Keratinocyte (primary cell): ENCODE measurements at regions not wholly inside any gene's neighbourhood (a gene's known extent, or its start where the extent isn't known, plus 50 kb on each side); places are given as distances from the start of the nearest gene placed in this dataset.

ENCODE experiments used
- DNase-seq: peaks from one replicate; pipeline ENCODE4 v3.0.0-alpha.2; 2011; ENCODE audit warnings: low read depth, missing footprints, low spot score
- FAIRE-seq: peaks from 2 replicates; lab custom pipeline; 2011; peaks lifted over from hg19 to GRCh38; lab: Jason Lieb, UNC
- H2AFZ ChIP-seq: 2 replicates; pipeline ENCODE4 v1.6.0; 2012; ENCODE audit warnings: low read length, control low read depth, inconsistent platforms; ENCODE audit not compliant: control insufficient read depth
- H3K27ac ChIP-seq: 2 replicates; pipeline ENCODE4 v1.5.1; 2011; ENCODE audit warnings: low read length; ENCODE audit not compliant: control insufficient read depth, insufficient read depth
- H3K27me3 ChIP-seq: 3 replicates; pipeline ENCODE4 v1.6.0; 2011; ENCODE audit warnings: low read length; ENCODE audit not compliant: control insufficient read depth, insufficient read depth; ENCODE audit errors: extremely low read depth
- H3K36me3 ChIP-seq, 2 experiments: 2 replicates in 1 of 2; 3 replicates in 1 of 2; pipeline ENCODE4 v1.5.1; 2011; ENCODE audit warnings: low read length in 2 of 2, mild to moderate bottlenecking in 1 of 2; ENCODE audit not compliant: control insufficient read depth in 2 of 2, insufficient read depth in 2 of 2; ENCODE audit errors: extremely low read depth in 1 of 2
- H3K4me1 ChIP-seq: 3 replicates; pipeline ENCODE4 v1.5.1; 2011; ENCODE audit warnings: low read length; ENCODE audit not compliant: control insufficient read depth, insufficient read depth; ENCODE audit errors: extremely low read depth
- H3K4me2 ChIP-seq: 3 replicates; pipeline ENCODE4 v1.6.0; 2011; ENCODE audit warnings: low read depth, low read length; ENCODE audit not compliant: control insufficient read depth, insufficient read depth; ENCODE audit errors: extremely low read depth
- H3K4me3 ChIP-seq, 3 experiments: fragments of 200-600 bp in 1 of 3; sonication (generic) in 1 of 3; 2 replicates in 2 of 3; 3 replicates in 1 of 3; pipeline ENCODE4 v1.5.1; 2011 to 2016; ENCODE audit warnings: low read length in 3 of 3, mild to moderate bottlenecking in 3 of 3, control low read depth in 2 of 3, inconsistent platforms in 1 of 3, low read depth in 1 of 3, mixed read lengths in 1 of 3, mixed run types in 1 of 3, moderate library complexity in 1 of 3; ENCODE audit not compliant: control insufficient read depth in 2 of 3, insufficient read depth in 2 of 3; ENCODE audit errors: extremely low read depth in 1 of 3
- H3K79me2 ChIP-seq: 2 replicates; pipeline ENCODE4 v1.6.0; 2012; ENCODE audit warnings: low read length; ENCODE audit not compliant: control insufficient read depth, insufficient read depth
- H3K9ac ChIP-seq: 3 replicates; pipeline ENCODE4 v1.6.0; 2011; ENCODE audit warnings: low read length; ENCODE audit not compliant: control insufficient read depth, insufficient read depth; ENCODE audit errors: extremely low read depth
- H3K9me1 ChIP-seq: 3 replicates; pipeline ENCODE4 v1.6.0; 2011; ENCODE audit warnings: low read length; ENCODE audit not compliant: control insufficient read depth, insufficient read depth; ENCODE audit errors: extremely low read depth
- H3K9me3 ChIP-seq: 2 replicates; pipeline ENCODE4 v1.5.1; 2012; ENCODE audit warnings: low read depth, low read length; ENCODE audit not compliant: control insufficient read depth
- H4K20me1 ChIP-seq: 3 replicates; pipeline ENCODE4 v1.6.0; 2011; ENCODE audit warnings: low read length; ENCODE audit not compliant: control insufficient read depth, insufficient read depth; ENCODE audit errors: extremely low read depth
- CTCF ChIP-seq, 3 experiments: IDR thresholded peaks in 1 of 3; conservative IDR thresholded peaks in 1 of 3; optimal IDR thresholded peaks in 1 of 3; 2 replicates in 2 of 3; 3 replicates in 1 of 3; pipeline versions ENCODE3 to v1.5.1; 2011; ENCODE audit warnings: low read length in 3 of 3, mild to moderate bottlenecking in 3 of 3, moderate library complexity in 2 of 3, control low read depth in 1 of 3, inconsistent platforms in 1 of 3; ENCODE audit not compliant: insufficient read depth in 2 of 3; ENCODE audit errors: extremely low read depth in 1 of 3
- EZH2 ChIP-seq: IDR thresholded peaks from one replicate; pipeline ENCODE4 v1.6.1; 2012; ENCODE audit warnings: inconsistent platforms, mild to moderate bottlenecking, low read length, moderate library complexity
- dilution Hi-C: fragments of 300-500 bp; cut with MboI; formaldehyde crosslinking; loops from one replicate; pipeline ENCODE4 v1.7.0; 2020; ENCODE audit warnings: low sequenced_read_pairs; ENCODE audit not compliant: extremely low pct_ligation_motif_present

GRCh38 chr4:114512595-114513295 is 85.9 kb upstream of the UGT8 start:
- no peaks in the 10 kb centered on the region for H3K9me3 ChIP-seq
- DNase-seq, result peak; percentile 19
- H3K4me2 ChIP-seq, result no peak overlapping the region

GRCh38 chr4:114519368-114519767 is 79.2 kb upstream of the UGT8 start:
- Histone ChIP-seq H3K9me1 (no peaks in the 10 kb centered on the region), H2AFZ (no peak overlapping the region), H3K79me2 (no peaks in the 10 kb centered on the region), H3K27ac (no peak overlapping the region), H3K27me3 (no peaks in the 10 kb centered on the region), H3K9ac (no peak overlapping the region), H3K36me3 (no peaks in the 10 kb centered on the region), H4K20me1 (no peaks in the 10 kb centered on the region), H3K4me3 (no peak overlapping the region), H3K4me2 (no peak overlapping the region), H3K4me1 (no peaks in the 10 kb centered on the region), H3K9me3 (no peaks in the 10 kb centered on the region)
- TF ChIP-seq EZH2, result no peak
- DNase-seq (no peak), FAIRE-seq (no peak)
- dilution Hi-C loops, result no loop called here

More at GRCh38 chr4:114512595-114513295, 85.9 kb upstream of the UGT8 start:
- H3K4me1 ChIP-seq, result peaks cover 9% of the 10 kb centered on the region
- no peak overlapping the region for H3K4me3 ChIP-seq
- no peak overlapping the region for H3K27ac ChIP-seq
- no peaks in the 10 kb centered on the region for H4K20me1 ChIP-seq
- TF ChIP-seq CTCF (optimal IDR thresholded peaks at IDR 0.05 in 1 of 3, IDR thresholded peaks at IDR 0.05 in 1 of 3, conservative IDR thresholded peaks at IDR 0.05 in 1 of 3; ENCODE audit: extremely low read depth in 1 of 3, insufficient read depth in 2 of 3, low read length in 3 of 3), result no peak
- TF ChIP-seq EZH2, result no peak
- no peaks in the 10 kb centered on the region for H3K9me1 ChIP-seq
- no peaks in the 10 kb centered on the region for H3K27me3 ChIP-seq
- dilution Hi-C loops, result no loop called here
- no peak for FAIRE-seq
- H2AFZ ChIP-seq, result no peak overlapping the region
- no peaks in the 10 kb centered on the region for H3K79me2 ChIP-seq
- no peaks in the 10 kb centered on the region for H3K36me3 ChIP-seq
- no peak overlapping the region for H3K9ac ChIP-seq

- no peak for FAIRE-seq
- no peak for TF ChIP-seq CTCF (optimal IDR thresholded peaks at IDR 0.05 in 1 of 3, IDR thresholded peaks at IDR 0.05 in 1 of 3, conservative IDR thresholded peaks at IDR 0.05 in 1 of 3; ENCODE audit: extremely low read depth in 1 of 3, insufficient read depth in 2 of 3, low read length in 3 of 3)
- Histone ChIP-seq H3K4me2 (no peak overlapping the region), H3K79me2 (no peaks in the 10 kb centered on the region), H3K36me3 (no peaks in the 10 kb centered on the region), H3K4me1 (no peaks in the 10 kb centered on the region), H3K9me3 (no peaks in the 10 kb centered on the region), H2AFZ (no peak overlapping the region), H3K27me3 (no peaks in the 10 kb centered on the region), H3K4me3 (no peak overlapping the region), H4K20me1 (no peaks in the 10 kb centered on the region), H3K27ac (no peak overlapping the region), H3K9ac (no peak overlapping the region), H3K9me1 (no peaks in the 10 kb centered on the region)
- no peak for DNase-seq
- dilution Hi-C loops, result no loop called here
Measured at GRCh38 chr4:114527170-114527569, 71.4 kb upstream of the UGT8 start.
